Ascending aorta (tissue), 2 donors: ENCODE measurements at regions not wholly inside any gene's neighbourhood (a gene's known extent, or its start where the extent isn't known, plus 50 kb on each side); places are given as distances from the start of the nearest gene placed in this dataset.
"Not testable (repeated sequence)": the region's sequence is repeated elsewhere in the genome, so short reads cannot be mapped to it uniquely, and the experiment has no call there.

Source experiments
- DNase-seq, 2 donors: peaks; one replicate each; pipeline ENCODE4 v3.0.0-alpha.2; 2019; ENCODE audit warnings: low spot score in 2 of 2
- H3K27ac ChIP-seq, 2 donors: fragments of 200-600 bp; sonication (generic); one replicate each; pipeline ENCODE4 v1.5.1; 2016 to 2017; ENCODE audit warnings: mild to moderate bottlenecking in 1 of 2
- H3K27me3 ChIP-seq: fragments of 200-600 bp; sonication (generic); one replicate; pipeline ENCODE4 v1.5.1; 2017
- H3K36me3 ChIP-seq, 2 donors: fragments of 200-600 bp; sonication (generic); one replicate each; pipeline ENCODE4 v1.5.1; 2016
- H3K4me1 ChIP-seq, 2 donors: fragments of 200-600 bp; sonication (generic); one replicate each; pipeline ENCODE4 v1.5.1; 2016 to 2017; ENCODE audit warnings: mild to moderate bottlenecking in 1 of 2
- H3K4me3 ChIP-seq, 2 donors: fragments of 200-600 bp; sonication (generic); one replicate each; pipeline ENCODE4 v1.5.1; 2016 to 2017; ENCODE audit warnings: mild to moderate bottlenecking in 1 of 2
- H3K9me3 ChIP-seq, 2 donors: fragments of 200-600 bp; sonication (generic); one replicate each; pipeline ENCODE4 v1.5.1; 2016
- intact Hi-C: fragments of 100-400 bp; cut with DNase I; formaldehyde crosslinking; loops from one replicate; pipeline ENCODE4 v1.15.1; 2023
- TF ChIP-seq, protein P1 (sequence below), 3 experiments: fragments of 200-600 bp in 2 of 3; fragments of 450-650 bp in 1 of 3; sonication (generic) in 2 of 3; IDR thresholded peaks; one replicate each; pipeline ENCODE4 v1.5.1; 2016 to 2019; ENCODE audit warnings: antibody characterized with exemption in 3 of 3, mild to moderate bottlenecking in 1 of 3, moderate library complexity in 1 of 3

- no peaks in the 10 kb centered on the region for H3K4me1 ChIP-seq
- peaks cover 0 to 11% of the 10 kb centered on the region in 2 donors for H3K9me3 ChIP-seq
- H3K27ac ChIP-seq = no peak overlapping the region
- H3K4me3 ChIP-seq = no peak overlapping the region
- TF ChIP-seq, protein P1, sequence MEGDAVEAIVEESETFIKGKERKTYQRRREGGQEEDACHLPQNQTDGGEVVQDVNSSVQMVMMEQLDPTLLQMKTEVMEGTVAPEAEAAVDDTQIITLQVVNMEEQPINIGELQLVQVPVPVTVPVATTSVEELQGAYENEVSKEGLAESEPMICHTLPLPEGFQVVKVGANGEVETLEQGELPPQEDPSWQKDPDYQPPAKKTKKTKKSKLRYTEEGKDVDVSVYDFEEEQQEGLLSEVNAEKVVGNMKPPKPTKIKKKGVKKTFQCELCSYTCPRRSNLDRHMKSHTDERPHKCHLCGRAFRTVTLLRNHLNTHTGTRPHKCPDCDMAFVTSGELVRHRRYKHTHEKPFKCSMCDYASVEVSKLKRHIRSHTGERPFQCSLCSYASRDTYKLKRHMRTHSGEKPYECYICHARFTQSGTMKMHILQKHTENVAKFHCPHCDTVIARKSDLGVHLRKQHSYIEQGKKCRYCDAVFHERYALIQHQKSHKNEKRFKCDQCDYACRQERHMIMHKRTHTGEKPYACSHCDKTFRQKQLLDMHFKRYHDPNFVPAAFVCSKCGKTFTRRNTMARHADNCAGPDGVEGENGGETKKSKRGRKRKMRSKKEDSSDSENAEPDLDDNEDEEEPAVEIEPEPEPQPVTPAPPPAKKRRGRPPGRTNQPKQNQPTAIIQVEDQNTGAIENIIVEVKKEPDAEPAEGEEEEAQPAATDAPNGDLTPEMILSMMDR (IDR thresholded peaks at IDR 0.05) = no peak
- H3K36me3 ChIP-seq = no peaks in the 10 kb centered on the region
- H3K27me3 ChIP-seq = no peaks in the 10 kb centered on the region
- intact Hi-C loops = no loop called here
- no peak for DNase-seq
Measured at GRCh38 chr10:62694537-62695126, 109.9 kb upstream of the ADO start.

DNA sequence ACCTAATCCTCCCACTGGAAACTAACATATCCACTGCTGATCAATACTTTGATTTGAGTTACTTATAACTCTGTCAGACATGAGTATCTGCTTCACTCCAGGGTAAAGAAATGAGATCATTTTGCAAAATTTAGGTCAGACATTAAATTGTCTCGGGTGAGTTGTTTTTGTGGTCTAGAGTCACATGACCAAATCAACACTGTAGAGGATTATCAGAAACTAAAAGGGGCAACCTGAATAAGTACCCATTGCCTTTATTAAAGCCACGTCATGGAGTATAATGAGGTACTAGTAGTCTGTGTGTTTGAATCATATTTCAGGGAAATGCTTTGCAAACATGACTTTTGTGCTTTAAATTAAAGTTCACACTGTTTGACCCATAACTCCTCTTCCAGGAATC is 107.7 kb upstream of the ADO start:
- no peaks in the 10 kb centered on the region for H3K27me3 ChIP-seq
- H3K4me1 ChIP-seq = no peaks in the 10 kb centered on the region
- TF ChIP-seq, protein P1 (IDR thresholded peaks at IDR 0.05) = no peak
- no peaks in the 10 kb centered on the region for H3K36me3 ChIP-seq
- intact Hi-C loops = no loop called here
- H3K4me3 ChIP-seq = no peak overlapping the region
- DNase-seq = no peak
- no peak overlapping the region for H3K27ac ChIP-seq
- H3K9me3 ChIP-seq = peaks cover 0 to 16% of the 10 kb centered on the region in 2 donors

- TF ChIP-seq, protein P1 (IDR thresholded peaks at IDR 0.05) = no peak
- DNase-seq = no peak
- Histone ChIP-seq H3K36me3 (no peaks in the 10 kb centered on the region), H3K9me3 (peaks cover 0 to 16% of the 10 kb centered on the region in 2 donors), H3K4me1 (no peaks in the 10 kb centered on the region), H3K4me3 (no peak overlapping the region), H3K27ac (no peak overlapping the region), H3K27me3 (no peaks in the 10 kb centered on the region)
- intact Hi-C loops = no loop called here
Measured at GRCh38 chr10:62699148-62699547, 105.4 kb upstream of the ADO start.

GRCh38 chr10:62704121-62704520 is 100.4 kb upstream of the ADO start:
- intact Hi-C loops, H3K4me1 ChIP-seq, H3K4me3 ChIP-seq, DNase-seq, H3K36me3 ChIP-seq, H3K27ac ChIP-seq, H3K27me3 ChIP-seq: not testable (repeated sequence)
- H3K9me3 ChIP-seq = peaks cover 0 to 11% of the 10 kb centered on the region in 2 donors

- TF ChIP-seq, protein P1 (IDR thresholded peaks at IDR 0.05) = no peak
- H3K27ac ChIP-seq = no peak overlapping the region
- intact Hi-C loops = no loop called here
- H3K4me3 ChIP-seq = no peak overlapping the region
- no peaks in the 10 kb centered on the region for H3K4me1 ChIP-seq
- H3K9me3 ChIP-seq = no peaks in the 10 kb centered on the region
- no peak for DNase-seq
- H3K27me3 ChIP-seq = no peaks in the 10 kb centered on the region
- no peaks in the 10 kb centered on the region for H3K36me3 ChIP-seq
Measured at GRCh38 chr10:62705789-62706188, 98.7 kb upstream of the ADO start.

DNA sequence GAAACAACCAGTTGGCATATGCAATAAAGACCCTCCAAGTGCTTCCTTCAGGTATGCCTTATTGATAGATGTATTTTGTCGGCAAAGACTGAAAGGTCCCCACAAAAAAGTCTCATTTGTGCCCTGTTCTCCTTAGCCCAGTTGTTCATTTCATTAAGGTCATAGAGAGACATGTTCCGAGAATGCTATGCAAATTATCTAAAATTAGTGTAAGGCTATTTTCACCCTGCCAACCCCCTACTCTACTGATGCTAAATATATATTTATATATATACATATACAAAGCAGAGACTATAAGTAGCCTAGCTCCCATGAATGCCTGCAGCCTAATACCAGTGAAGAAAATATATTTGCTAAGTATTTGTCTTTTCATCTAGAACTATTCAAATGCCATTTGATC is 96.7 kb upstream of the ADO start:
- Histone ChIP-seq H3K27me3 (no peaks in the 10 kb centered on the region), H3K9me3 (no peaks in the 10 kb centered on the region), H3K4me1 (no peaks in the 10 kb centered on the region), H3K36me3 (no peaks in the 10 kb centered on the region), H3K4me3 (no peak overlapping the region), H3K27ac (no peak overlapping the region)
- TF ChIP-seq, protein P1 (IDR thresholded peaks at IDR 0.05) = no peak
- no peak for DNase-seq
- intact Hi-C loops = no loop called here
